Mammary epithelial cell (primary cell): ENCODE measurements at regions not wholly inside any gene's neighbourhood (a gene's known extent, or its start where the extent isn't known, plus 50 kb on each side); places are given as distances from the start of the nearest gene placed in this dataset.
"Not testable (repeated sequence)": the region's sequence is repeated elsewhere in the genome, so short reads cannot be mapped to it uniquely, and the experiment has no call there.

Source experiments
- EZH2 ChIP-seq: IDR thresholded peaks from 2 replicates; pipeline ENCODE4 v1.6.1; 2012; ENCODE audit warnings: low read length, inconsistent platforms, borderline replicate concordance
- TF ChIP-seq, protein P1 (sequence below), 2 donors: IDR thresholded peaks in 1 of 2; conservative IDR thresholded peaks in 1 of 2; 2 replicates each; pipeline ENCODE4 v1.5.1; 2011 to 2012; ENCODE audit warnings: inconsistent platforms in 2 of 2, low read length in 2 of 2, mild to moderate bottlenecking in 2 of 2, control low read depth in 1 of 2, low read depth in 1 of 2; ENCODE audit not compliant: insufficient read depth in 1 of 2; ENCODE audit errors: extremely low read depth in 1 of 2

DNA sequence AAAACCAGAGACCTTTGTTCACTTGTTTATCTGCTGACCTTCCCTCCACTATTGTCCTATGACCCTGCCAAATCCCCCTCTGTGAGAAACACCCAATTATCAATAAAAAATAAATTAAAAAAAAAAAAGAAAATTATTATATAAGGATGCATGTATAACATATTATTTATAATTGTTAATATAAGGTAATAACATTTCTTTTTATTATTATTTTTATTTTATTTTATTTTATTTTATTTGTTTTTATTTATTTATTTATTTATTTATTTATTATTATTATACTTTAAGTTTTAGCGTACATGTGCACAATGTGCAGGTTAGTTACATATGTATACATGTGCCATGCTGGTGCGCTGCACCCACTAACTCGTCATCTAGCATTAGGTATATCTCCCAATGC is 672.9 kb upstream of the IMPG1 start:
- TF ChIP-seq, protein P1, sequence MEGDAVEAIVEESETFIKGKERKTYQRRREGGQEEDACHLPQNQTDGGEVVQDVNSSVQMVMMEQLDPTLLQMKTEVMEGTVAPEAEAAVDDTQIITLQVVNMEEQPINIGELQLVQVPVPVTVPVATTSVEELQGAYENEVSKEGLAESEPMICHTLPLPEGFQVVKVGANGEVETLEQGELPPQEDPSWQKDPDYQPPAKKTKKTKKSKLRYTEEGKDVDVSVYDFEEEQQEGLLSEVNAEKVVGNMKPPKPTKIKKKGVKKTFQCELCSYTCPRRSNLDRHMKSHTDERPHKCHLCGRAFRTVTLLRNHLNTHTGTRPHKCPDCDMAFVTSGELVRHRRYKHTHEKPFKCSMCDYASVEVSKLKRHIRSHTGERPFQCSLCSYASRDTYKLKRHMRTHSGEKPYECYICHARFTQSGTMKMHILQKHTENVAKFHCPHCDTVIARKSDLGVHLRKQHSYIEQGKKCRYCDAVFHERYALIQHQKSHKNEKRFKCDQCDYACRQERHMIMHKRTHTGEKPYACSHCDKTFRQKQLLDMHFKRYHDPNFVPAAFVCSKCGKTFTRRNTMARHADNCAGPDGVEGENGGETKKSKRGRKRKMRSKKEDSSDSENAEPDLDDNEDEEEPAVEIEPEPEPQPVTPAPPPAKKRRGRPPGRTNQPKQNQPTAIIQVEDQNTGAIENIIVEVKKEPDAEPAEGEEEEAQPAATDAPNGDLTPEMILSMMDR (conservative IDR thresholded peaks at IDR 0.05 in 1 of 2, IDR thresholded peaks at IDR 0.05 in 1 of 2; ENCODE audit: extremely low read depth in 1 of 2, insufficient read depth in 1 of 2, low read depth in 1 of 2, low read length in 2 of 2): not testable (repeated sequence)
- not testable (repeated sequence) for TF ChIP-seq EZH2
